ENCODE measurements at regions not wholly inside any gene's neighbourhood (a gene's known extent, or its start where the extent isn't known, plus 50 kb on each side); places are given as distances from the start of the nearest gene placed in this dataset.

GRCh38 chr9:655875-656274 lies 185.6 kb upstream of the DMRT1 start:
- TF ChIP-seq, protein P1, sequence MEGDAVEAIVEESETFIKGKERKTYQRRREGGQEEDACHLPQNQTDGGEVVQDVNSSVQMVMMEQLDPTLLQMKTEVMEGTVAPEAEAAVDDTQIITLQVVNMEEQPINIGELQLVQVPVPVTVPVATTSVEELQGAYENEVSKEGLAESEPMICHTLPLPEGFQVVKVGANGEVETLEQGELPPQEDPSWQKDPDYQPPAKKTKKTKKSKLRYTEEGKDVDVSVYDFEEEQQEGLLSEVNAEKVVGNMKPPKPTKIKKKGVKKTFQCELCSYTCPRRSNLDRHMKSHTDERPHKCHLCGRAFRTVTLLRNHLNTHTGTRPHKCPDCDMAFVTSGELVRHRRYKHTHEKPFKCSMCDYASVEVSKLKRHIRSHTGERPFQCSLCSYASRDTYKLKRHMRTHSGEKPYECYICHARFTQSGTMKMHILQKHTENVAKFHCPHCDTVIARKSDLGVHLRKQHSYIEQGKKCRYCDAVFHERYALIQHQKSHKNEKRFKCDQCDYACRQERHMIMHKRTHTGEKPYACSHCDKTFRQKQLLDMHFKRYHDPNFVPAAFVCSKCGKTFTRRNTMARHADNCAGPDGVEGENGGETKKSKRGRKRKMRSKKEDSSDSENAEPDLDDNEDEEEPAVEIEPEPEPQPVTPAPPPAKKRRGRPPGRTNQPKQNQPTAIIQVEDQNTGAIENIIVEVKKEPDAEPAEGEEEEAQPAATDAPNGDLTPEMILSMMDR (conservative IDR thresholded peaks at IDR 0.05; ENCODE audit: low read depth in 2 of 2) = no peak
- TF ChIP-seq REST (IDR thresholded peaks at IDR 0.05; ENCODE audit: unreplicated experiment) = no peak
- TF ChIP-seq, protein P2, sequence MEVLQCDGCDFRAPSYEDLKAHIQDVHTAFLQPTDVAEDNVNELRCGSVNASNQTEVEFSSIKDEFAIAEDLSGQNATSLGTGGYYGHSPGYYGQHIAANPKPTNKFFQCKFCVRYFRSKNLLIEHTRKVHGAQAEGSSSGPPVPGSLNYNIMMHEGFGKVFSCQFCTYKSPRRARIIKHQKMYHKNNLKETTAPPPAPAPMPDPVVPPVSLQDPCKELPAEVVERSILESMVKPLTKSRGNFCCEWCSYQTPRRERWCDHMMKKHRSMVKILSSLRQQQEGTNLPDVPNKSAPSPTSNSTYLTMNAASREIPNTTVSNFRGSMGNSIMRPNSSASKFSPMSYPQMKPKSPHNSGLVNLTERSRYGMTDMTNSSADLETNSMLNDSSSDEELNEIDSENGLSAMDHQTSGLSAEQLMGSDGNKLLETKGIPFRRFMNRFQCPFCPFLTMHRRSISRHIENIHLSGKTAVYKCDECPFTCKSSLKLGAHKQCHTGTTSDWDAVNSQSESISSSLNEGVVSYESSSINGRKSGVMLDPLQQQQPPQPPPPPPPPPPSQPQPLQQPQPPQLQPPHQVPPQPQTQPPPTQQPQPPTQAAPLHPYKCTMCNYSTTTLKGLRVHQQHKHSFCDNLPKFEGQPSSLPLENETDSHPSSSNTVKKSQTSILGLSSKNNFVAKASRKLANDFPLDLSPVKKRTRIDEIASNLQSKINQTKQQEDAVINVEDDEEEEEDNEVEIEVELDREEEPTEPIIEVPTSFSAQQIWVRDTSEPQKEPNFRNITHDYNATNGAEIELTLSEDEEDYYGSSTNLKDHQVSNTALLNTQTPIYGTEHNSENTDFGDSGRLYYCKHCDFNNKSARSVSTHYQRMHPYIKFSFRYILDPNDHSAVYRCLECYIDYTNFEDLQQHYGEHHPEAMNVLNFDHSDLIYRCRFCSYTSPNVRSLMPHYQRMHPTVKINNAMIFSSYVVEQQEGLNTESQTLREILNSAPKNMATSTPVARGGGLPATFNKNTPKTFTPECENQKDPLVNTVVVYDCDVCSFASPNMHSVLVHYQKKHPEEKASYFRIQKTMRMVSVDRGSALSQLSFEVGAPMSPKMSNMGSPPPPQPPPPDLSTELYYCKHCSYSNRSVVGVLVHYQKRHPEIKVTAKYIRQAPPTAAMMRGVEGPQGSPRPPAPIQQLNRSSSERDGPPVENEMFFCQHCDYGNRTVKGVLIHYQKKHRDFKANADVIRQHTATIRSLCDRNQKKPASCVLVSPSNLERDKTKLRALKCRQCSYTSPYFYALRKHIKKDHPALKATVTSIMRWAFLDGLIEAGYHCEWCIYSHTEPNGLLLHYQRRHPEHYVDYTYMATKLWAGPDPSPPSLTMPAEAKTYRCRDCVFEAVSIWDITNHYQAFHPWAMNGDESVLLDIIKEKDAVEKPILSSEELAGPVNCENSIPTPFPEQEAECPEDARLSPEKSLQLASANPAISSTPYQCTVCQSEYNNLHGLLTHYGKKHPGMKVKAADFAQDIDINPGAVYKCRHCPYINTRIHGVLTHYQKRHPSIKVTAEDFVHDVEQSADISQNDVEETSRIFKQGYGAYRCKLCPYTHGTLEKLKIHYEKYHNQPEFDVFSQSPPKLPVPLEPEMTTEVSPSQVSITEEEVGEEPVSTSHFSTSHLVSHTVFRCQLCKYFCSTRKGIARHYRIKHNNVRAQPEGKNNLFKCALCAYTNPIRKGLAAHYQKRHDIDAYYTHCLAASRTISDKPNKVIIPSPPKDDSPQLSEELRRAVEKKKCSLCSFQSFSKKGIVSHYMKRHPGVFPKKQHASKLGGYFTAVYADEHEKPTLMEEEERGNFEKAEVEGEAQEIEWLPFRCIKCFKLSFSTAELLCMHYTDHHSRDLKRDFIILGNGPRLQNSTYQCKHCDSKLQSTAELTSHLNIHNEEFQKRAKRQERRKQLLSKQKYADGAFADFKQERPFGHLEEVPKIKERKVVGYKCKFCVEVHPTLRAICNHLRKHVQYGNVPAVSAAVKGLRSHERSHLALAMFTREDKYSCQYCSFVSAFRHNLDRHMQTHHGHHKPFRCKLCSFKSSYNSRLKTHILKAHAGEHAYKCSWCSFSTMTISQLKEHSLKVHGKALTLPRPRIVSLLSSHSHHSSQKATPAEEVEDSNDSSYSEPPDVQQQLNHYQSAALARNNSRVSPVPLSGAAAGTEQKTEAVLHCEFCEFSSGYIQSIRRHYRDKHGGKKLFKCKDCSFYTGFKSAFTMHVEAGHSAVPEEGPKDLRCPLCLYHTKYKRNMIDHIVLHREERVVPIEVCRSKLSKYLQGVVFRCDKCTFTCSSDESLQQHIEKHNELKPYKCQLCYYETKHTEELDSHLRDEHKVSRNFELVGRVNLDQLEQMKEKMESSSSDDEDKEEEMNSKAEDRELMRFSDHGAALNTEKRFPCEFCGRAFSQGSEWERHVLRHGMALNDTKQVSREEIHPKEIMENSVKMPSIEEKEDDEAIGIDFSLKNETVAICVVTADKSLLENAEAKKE (CRISPR knock-in tag; IDR thresholded peaks at IDR 0.05) = no peak
- TF ChIP-seq EZH2 (IDR thresholded peaks at IDR 0.05; ENCODE audit: low read depth, unreplicated experiment) = no peak
- TF ChIP-seq CREB1 (CRISPR knock-in tag; IDR thresholded peaks at IDR 0.05; ENCODE audit: low read depth) = no peak
- TF ChIP-seq POLR2AphosphoS5 (IDR thresholded peaks at IDR 0.05; ENCODE audit: low read depth) = no peak
- no peak for TF ChIP-seq EZH2phosphoT487 (IDR thresholded peaks at IDR 0.05; ENCODE audit: unreplicated experiment)
- no peak for TF ChIP-seq ZNF331 (CRISPR knock-in tag; IDR thresholded peaks at IDR 0.05; ENCODE audit: low read depth)
- TF ChIP-seq ZNF114 (CRISPR knock-in tag; IDR thresholded peaks at IDR 0.05) = no peak

All from GM23338 (cell line).